CD4-positive, alpha-beta memory T cell (primary cell): ENCODE measurements at regions not wholly inside any gene's neighbourhood (a gene's known extent, or its start where the extent isn't known, plus 50 kb on each side); places are given as distances from the start of the nearest gene placed in this dataset.

Experiments used
- CTCF ChIA-PET: fragments of 350-600 bp; sonication (Branson Sonifier 250); formaldehyde crosslinking; loops from one replicate; lab custom pipeline; 2021; ENCODE audit warnings: inconsistent platforms; ENCODE audit not compliant: partially characterized antibody; lab: Charles Lee
- POLR2A ChIA-PET: fragments of 350-600 bp; sonication (Branson Sonifier 250); formaldehyde crosslinking; loops from one replicate; lab custom pipeline; 2021; ENCODE audit not compliant: partially characterized antibody; lab: Charles Lee
- DNase-seq, 5 donors: peaks; one replicate each; pipeline versions ENCODE4 v3.0.0 to v3.0.0-alpha.2; 2020 to 2022; ENCODE audit warnings: mixed read lengths in 1 of 5
- H3K27ac ChIP-seq: one replicate; pipeline ENCODE4 v1.7.0; 2013; ENCODE audit warnings: low read depth, low read length
- H3K27me3 ChIP-seq: 2 replicates; pipeline ENCODE4 v1.7.0; 2013; ENCODE audit warnings: mild to moderate bottlenecking, low read length, moderate library complexity; ENCODE audit not compliant: insufficient read depth
- H3K36me3 ChIP-seq: 2 replicates; pipeline ENCODE4 v1.7.0; 2013; ENCODE audit warnings: mild to moderate bottlenecking, low read length, moderate library complexity; ENCODE audit not compliant: insufficient read depth
- H3K4me1 ChIP-seq: 2 replicates; pipeline ENCODE4 v1.7.0; 2013; ENCODE audit warnings: mild to moderate bottlenecking, low read length, moderate library complexity; ENCODE audit not compliant: insufficient read depth
- H3K4me3 ChIP-seq, 2 donors: one replicate each; pipeline ENCODE4 v1.7.0; 2013; ENCODE audit warnings: low read length in 2 of 2, mild to moderate bottlenecking in 1 of 2
- H3K9me3 ChIP-seq, 2 donors: one replicate each; pipeline ENCODE4 v1.7.0; 2013; ENCODE audit warnings: low read length in 2 of 2, control low read depth in 1 of 2; ENCODE audit not compliant: control insufficient read depth in 1 of 2
- H3K27ac Mint-ChIP-seq, 7 donors: one replicate each; pipeline ENCODE4 v1.8.0; 2020 to 2021; ENCODE audit warnings: mixed read lengths in 7 of 7, mild to moderate bottlenecking in 6 of 7, inconsistent platforms in 3 of 7, moderate library complexity in 3 of 7
- H3K27me3 Mint-ChIP-seq, 2 donors: one replicate each; pipeline ENCODE4 v1.8.0; 2020 to 2021; ENCODE audit warnings: mixed read lengths in 2 of 2
- H3K36me3 Mint-ChIP-seq, 2 donors: one replicate each; pipeline ENCODE4 v1.8.0; 2020 to 2021; ENCODE audit warnings: mixed read lengths in 2 of 2, inconsistent platforms in 1 of 2, mild to moderate bottlenecking in 1 of 2
- H3K4me1 Mint-ChIP-seq, 4 donors: one replicate each; pipeline ENCODE4 v1.8.0; 2020 to 2021; ENCODE audit warnings: mixed read lengths in 4 of 4, mild to moderate bottlenecking in 1 of 4
- H3K4me3 Mint-ChIP-seq, 8 donors: one replicate each; pipeline ENCODE4 v1.8.0; 2020 to 2021; ENCODE audit warnings: mixed read lengths in 8 of 8, mild to moderate bottlenecking in 7 of 8, moderate library complexity in 6 of 8, inconsistent platforms in 3 of 8
- H3K9me3 Mint-ChIP-seq, 8 donors: one replicate each; pipeline ENCODE4 v1.8.0; 2020 to 2021; ENCODE audit warnings: mixed read lengths in 8 of 8, mild to moderate bottlenecking in 5 of 8, inconsistent platforms in 3 of 8, moderate library complexity in 1 of 8
- intact Hi-C: fragments of 100-400 bp; cut with micrococcal nuclease; formaldehyde crosslinking; loops from one replicate; pipeline ENCODE4 v1.15.1; 2023

GRCh38 chr5:102701748-102702147 lies 53.4 kb upstream of the PAM start:
- H3K4me1 ChIP-seq, result no peaks in the 10 kb centered on the region
- H3K9me3 Mint-ChIP-seq, result peaks cover 0 to 4% (median 0%) of the 10 kb centered on the region in 8 donors
- intact Hi-C loops, result no loop called here
- H3K36me3 Mint-ChIP-seq, result no peaks in the 10 kb centered on the region
- no peaks in the 10 kb centered on the region for H3K9me3 ChIP-seq
- H3K27me3 ChIP-seq, result no peaks in the 10 kb centered on the region
- no peak overlapping the region for H3K4me3 Mint-ChIP-seq
- peaks cover 0 to 2% of the 10 kb centered on the region in 2 donors for H3K27me3 Mint-ChIP-seq
- H3K36me3 ChIP-seq, result no peaks in the 10 kb centered on the region
- ChIA-PET CTCF (interaction anchor here (1.2 kb wide), 1 partner anchor 20 kb away, joined by 3 read pairs; no protein-coding TSS in a partner anchor), POLR2A (no interaction called here)
- H3K27ac ChIP-seq, result no peak overlapping the region
- DNase-seq, result no peak
- no peak overlapping the region for H3K27ac Mint-ChIP-seq
- no peaks in the 10 kb centered on the region for H3K4me1 Mint-ChIP-seq
- H3K4me3 ChIP-seq, result no peak overlapping the region
